AG04450 (cell line): ENCODE measurements at regions not wholly inside any gene's neighbourhood (a gene's known extent, or its start where the extent isn't known, plus 50 kb on each side); places are given as distances from the start of the nearest gene placed in this dataset.

Experiments used
- CTCF ChIA-PET: fragments of 300-600, 350-600 bp; formaldehyde crosslinking; extraction: SDS; loops from one replicate; lab custom pipeline; 2022; ENCODE audit warnings: antibody characterized with exemption, inconsistent platforms; lab: Charles Lee
- POLR2A ChIA-PET: fragments of 350-600 bp; formaldehyde crosslinking; extraction: SDS; loops from one replicate; lab custom pipeline; 2021; ENCODE audit warnings: antibody characterized with exemption, inconsistent platforms; lab: Yijun Ruan, JAX
- DNase-seq: peaks from one replicate; pipeline ENCODE4 v3.0.0-alpha.2; 2011; ENCODE audit warnings: low read depth, low spot score
- H3K27ac ChIP-seq: one replicate; pipeline ENCODE4 v1.5.1; 2012; ENCODE audit warnings: low read depth, low read length, control low read depth
- H3K27me3 ChIP-seq: one replicate; pipeline ENCODE4 v1.6.0; 2012; ENCODE audit warnings: low read length; ENCODE audit not compliant: control insufficient read depth, insufficient read depth
- H3K4me3 ChIP-seq: 2 replicates; pipeline ENCODE4 v1.5.1; 2011; ENCODE audit warnings: mild to moderate bottlenecking, low read depth, low read length, control low read depth
- H3K9me3 ChIP-seq: 2 replicates; pipeline ENCODE4 v1.5.1; 2012; ENCODE audit warnings: low read length; ENCODE audit not compliant: control insufficient read depth, insufficient read depth
- TF ChIP-seq, protein P1 (sequence below): IDR thresholded peaks from 2 replicates; pipeline ENCODE4 v1.5.1; 2011; ENCODE audit warnings: low read depth, low read length, control low read depth, inconsistent platforms

DNA sequence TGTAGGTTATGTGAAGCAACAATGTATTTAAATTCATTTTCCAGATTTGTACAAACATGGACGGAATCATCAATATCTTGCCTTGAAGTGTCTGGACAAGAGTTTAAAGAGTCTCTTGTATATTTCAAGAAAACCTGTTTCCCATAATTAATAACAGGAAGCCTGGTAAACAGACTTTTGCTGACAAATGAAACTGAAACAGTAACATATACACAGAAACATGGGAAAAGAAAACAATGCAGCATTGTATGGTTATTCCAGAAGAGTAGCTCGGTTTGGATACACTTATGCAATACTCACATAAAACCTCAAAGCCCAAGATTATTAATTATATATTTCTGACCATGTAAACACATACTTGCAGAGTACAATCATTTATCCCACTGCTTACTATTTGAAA is 265.5 kb downstream of the PTPRC start:
- POLR2A ChIA-PET: no interaction called here
- TF ChIP-seq, protein P1, sequence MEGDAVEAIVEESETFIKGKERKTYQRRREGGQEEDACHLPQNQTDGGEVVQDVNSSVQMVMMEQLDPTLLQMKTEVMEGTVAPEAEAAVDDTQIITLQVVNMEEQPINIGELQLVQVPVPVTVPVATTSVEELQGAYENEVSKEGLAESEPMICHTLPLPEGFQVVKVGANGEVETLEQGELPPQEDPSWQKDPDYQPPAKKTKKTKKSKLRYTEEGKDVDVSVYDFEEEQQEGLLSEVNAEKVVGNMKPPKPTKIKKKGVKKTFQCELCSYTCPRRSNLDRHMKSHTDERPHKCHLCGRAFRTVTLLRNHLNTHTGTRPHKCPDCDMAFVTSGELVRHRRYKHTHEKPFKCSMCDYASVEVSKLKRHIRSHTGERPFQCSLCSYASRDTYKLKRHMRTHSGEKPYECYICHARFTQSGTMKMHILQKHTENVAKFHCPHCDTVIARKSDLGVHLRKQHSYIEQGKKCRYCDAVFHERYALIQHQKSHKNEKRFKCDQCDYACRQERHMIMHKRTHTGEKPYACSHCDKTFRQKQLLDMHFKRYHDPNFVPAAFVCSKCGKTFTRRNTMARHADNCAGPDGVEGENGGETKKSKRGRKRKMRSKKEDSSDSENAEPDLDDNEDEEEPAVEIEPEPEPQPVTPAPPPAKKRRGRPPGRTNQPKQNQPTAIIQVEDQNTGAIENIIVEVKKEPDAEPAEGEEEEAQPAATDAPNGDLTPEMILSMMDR: no peak
- CTCF ChIA-PET: interaction anchor here (1.6 kb wide), 1 partner anchor 209 kb away, joined by 3 read pairs; no protein-coding TSS in a partner anchor
- no peaks in the 10 kb centered on the region for H3K9me3 ChIP-seq
- no peaks in the 10 kb centered on the region for H3K27me3 ChIP-seq
- DNase-seq: peak; percentile 18
- no peak overlapping the region for H3K4me3 ChIP-seq
- H3K27ac ChIP-seq: no peak overlapping the region

GRCh38 chr1:198906739-198907422 is 268.0 kb downstream of the PTPRC start:
- POLR2A ChIA-PET: no interaction called here
- no peaks in the 10 kb centered on the region for H3K9me3 ChIP-seq
- TF ChIP-seq, protein P1: no peak

DNA sequence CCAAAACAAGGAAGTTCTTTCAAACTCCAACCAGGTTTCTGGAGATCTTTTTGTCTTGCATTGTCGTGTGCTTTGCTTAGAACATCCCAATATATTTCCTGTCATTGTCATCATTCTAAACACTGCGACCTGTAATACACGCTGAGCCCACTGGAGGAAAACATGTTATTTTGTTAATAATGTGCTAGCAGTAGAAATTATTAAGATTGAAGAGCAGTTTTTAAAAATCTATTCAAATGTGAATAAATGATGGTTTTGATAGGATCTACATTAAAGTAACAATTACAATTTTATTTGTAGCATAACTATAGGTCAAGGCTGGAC is 268.5 kb downstream of the PTPRC start:
- TF ChIP-seq, protein P1: no peak
- ChIA-PET POLR2A (no interaction called here), CTCF (no interaction called here)
- H3K27ac ChIP-seq: no peak overlapping the region
- no peaks in the 10 kb centered on the region for H3K27me3 ChIP-seq
- no peaks in the 10 kb centered on the region for H3K9me3 ChIP-seq
- no peak for DNase-seq
- no peak overlapping the region for H3K4me3 ChIP-seq

More at GRCh38 chr1:198906739-198907422, 268.0 kb downstream of the PTPRC start:
- H3K27ac ChIP-seq: no peak overlapping the region
- no peak overlapping the region for H3K4me3 ChIP-seq
- no peaks in the 10 kb centered on the region for H3K27me3 ChIP-seq
- CTCF ChIA-PET: no interaction called here
- no peak for DNase-seq

- Histone ChIP-seq H3K9me3 (no peaks in the 10 kb centered on the region), H3K27ac (no peak overlapping the region), H3K27me3 (no peaks in the 10 kb centered on the region), H3K4me3 (no peak overlapping the region)
- ChIA-PET CTCF (no interaction called here), POLR2A (no interaction called here)
- TF ChIP-seq, protein P1: no peak
- no peak for DNase-seq
These were observed 270.2 kb downstream of the PTPRC start for GRCh38 chr1:198908995-198909394.

DNA sequence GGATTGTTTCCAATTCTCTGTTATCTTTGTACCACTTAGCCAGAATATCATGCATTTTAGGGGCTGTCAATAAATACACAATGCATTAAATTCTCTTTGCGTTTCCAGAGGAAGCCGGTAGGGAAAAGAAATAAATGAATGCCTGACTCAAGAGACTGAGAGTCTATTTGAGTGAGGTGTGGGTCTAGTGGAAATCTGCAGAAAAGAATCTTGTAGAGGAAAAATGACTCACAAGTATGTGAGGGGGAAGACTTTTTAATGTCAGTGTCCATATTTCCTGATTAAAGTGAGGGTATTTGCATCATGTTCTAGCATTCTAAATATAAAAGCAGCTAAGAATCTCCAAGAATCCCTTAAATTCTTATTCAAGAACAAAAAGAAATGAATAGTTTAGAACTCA is 271.1 kb downstream of the PTPRC start:
- TF ChIP-seq, protein P1: peak; percentile 22
- Histone ChIP-seq H3K9me3 (no peaks in the 10 kb centered on the region), H3K4me3 (no peak overlapping the region), H3K27me3 (no peaks in the 10 kb centered on the region), H3K27ac (no peak overlapping the region)
- POLR2A ChIA-PET: interaction anchor here (0.6 to 0.7 kb wide), 2 partner anchors 26 to 230 kb away, joined by 4 read pairs; no protein-coding TSS in a partner anchor
- CTCF ChIA-PET: no interaction called here
- DNase-seq: no peak
